ENCODE measurements at regions not wholly inside any gene's neighbourhood (a gene's known extent, or its start where the extent isn't known, plus 50 kb on each side); places are given as distances from the start of the nearest gene placed in this dataset.

DNA sequence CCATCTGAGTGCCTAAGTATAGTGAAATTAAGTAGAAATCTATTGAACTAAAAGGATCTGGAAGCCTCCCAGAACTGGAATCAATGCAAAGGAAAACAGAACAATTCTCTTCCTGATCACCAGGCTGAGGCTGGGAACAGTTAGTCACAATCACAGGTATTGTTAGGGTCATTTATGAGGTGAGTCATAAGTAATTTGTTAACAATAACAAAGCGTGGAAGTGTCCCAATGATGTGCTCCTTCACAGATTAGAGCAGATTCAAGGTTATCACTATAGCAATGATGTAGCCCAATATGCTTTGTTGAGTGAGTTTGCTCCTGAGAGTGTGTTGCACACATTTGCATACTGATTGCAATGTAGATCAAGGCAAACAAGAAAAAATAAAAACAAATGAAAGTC is 228.1 kb downstream of the ZNF674 start:
- Histone ChIP-seq H3K9me3 (ENCODE audit: control insufficient read depth, low read depth, low read length) (no peaks in the 10 kb centered on the region), H3K4me1 (ENCODE audit: control insufficient read depth, extremely low read depth, insufficient read depth, low read length) (peaks cover 25% of the 10 kb centered on the region), H3K27ac (ENCODE audit: control insufficient read depth, insufficient read depth, low read length) (peak overlapping the region; percentile 1), H3K36me3 (ENCODE audit: control insufficient read depth in 2 of 2, extremely low read depth in 1 of 2, insufficient read depth in 2 of 2, low read length in 2 of 2) (no peaks in the 10 kb centered on the region), H3K79me2 (ENCODE audit: control insufficient read depth, insufficient read depth, low read length) (no peaks in the 10 kb centered on the region), H3K27me3 (ENCODE audit: control insufficient read depth, extremely low read depth, insufficient read depth, low read length) (no peaks in the 10 kb centered on the region), H4K20me1 (ENCODE audit: control insufficient read depth, extremely low read depth, insufficient read depth, low read length) (no peaks in the 10 kb centered on the region), H2AFZ (ENCODE audit: control insufficient read depth, low read length) (no peak overlapping the region), H3K4me2 (ENCODE audit: control insufficient read depth, extremely low read depth, insufficient read depth, low read depth, low read length) (no peak overlapping the region), H3K9ac (ENCODE audit: control insufficient read depth, extremely low read depth, insufficient read depth, low read length) (no peak overlapping the region), H3K9me1 (ENCODE audit: control insufficient read depth, extremely low read depth, insufficient read depth, low read length) (no peaks in the 10 kb centered on the region), H3K4me3 (ENCODE audit: control insufficient read depth in 2 of 3, extremely low read depth in 1 of 3, insufficient read depth in 2 of 3, low read depth in 1 of 3, low read length in 3 of 3) (no peak overlapping the region)
- DNase-seq (ENCODE audit: low read depth, low spot score) (no peak), FAIRE-seq (peak; percentile 41)
- dilution Hi-C loops (cut with MboI; ENCODE audit: extremely low pct_ligation_motif_present, low sequenced_read_pairs) = no loop called here
- no peak for TF ChIP-seq EZH2 (IDR thresholded peaks at IDR 0.05; ENCODE audit: low read length)
- TF ChIP-seq, protein P1, sequence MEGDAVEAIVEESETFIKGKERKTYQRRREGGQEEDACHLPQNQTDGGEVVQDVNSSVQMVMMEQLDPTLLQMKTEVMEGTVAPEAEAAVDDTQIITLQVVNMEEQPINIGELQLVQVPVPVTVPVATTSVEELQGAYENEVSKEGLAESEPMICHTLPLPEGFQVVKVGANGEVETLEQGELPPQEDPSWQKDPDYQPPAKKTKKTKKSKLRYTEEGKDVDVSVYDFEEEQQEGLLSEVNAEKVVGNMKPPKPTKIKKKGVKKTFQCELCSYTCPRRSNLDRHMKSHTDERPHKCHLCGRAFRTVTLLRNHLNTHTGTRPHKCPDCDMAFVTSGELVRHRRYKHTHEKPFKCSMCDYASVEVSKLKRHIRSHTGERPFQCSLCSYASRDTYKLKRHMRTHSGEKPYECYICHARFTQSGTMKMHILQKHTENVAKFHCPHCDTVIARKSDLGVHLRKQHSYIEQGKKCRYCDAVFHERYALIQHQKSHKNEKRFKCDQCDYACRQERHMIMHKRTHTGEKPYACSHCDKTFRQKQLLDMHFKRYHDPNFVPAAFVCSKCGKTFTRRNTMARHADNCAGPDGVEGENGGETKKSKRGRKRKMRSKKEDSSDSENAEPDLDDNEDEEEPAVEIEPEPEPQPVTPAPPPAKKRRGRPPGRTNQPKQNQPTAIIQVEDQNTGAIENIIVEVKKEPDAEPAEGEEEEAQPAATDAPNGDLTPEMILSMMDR (optimal IDR thresholded peaks at IDR 0.05 in 1 of 3, IDR thresholded peaks at IDR 0.05 in 1 of 3, conservative IDR thresholded peaks at IDR 0.05 in 1 of 3; ENCODE audit: extremely low read depth in 1 of 3, insufficient read depth in 2 of 3, low read length in 3 of 3) = no peak

DNA sequence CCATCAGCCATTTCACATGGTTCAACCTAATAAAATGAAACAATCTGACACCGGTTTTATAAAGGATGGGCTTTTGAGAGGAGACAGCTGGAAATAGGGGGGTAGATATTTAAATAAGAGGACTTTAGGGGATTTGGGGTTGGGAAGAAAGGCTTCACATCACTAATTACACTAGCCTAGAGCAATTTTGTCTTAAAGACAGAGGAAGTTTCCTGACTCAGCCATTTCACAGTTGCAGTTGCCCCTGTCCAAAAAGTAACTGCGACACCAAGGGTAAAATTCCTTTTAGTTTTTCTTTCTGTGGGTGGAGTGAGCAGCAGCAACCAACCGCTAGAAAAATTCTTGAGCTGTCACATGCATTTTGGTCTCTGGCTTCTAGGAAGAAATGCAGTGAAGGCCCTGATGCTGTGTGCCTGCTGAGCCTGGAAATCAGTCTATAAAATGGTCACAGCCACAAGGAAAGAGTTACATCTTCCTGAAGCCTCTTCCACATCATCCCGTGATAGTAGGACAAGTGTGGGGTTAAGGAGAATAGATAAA is 233.6 kb downstream of the ZNF674 start:
- TF ChIP-seq EZH2 (IDR thresholded peaks at IDR 0.05; ENCODE audit: low read length) = no peak
- TF ChIP-seq, protein P1 (optimal IDR thresholded peaks at IDR 0.05 in 1 of 3, IDR thresholded peaks at IDR 0.05 in 1 of 3, conservative IDR thresholded peaks at IDR 0.05 in 1 of 3; ENCODE audit: extremely low read depth in 1 of 3, insufficient read depth in 2 of 3, low read length in 3 of 3) = no peak
- Histone ChIP-seq H3K36me3 (ENCODE audit: control insufficient read depth in 2 of 2, extremely low read depth in 1 of 2, insufficient read depth in 2 of 2, low read length in 2 of 2) (no peaks in the 10 kb centered on the region), H3K9me1 (ENCODE audit: control insufficient read depth, extremely low read depth, insufficient read depth, low read length) (no peaks in the 10 kb centered on the region), H3K4me1 (ENCODE audit: control insufficient read depth, extremely low read depth, insufficient read depth, low read length) (peaks cover 22% of the 10 kb centered on the region), H2AFZ (ENCODE audit: control insufficient read depth, low read length) (peak overlapping the region; percentile 58), H3K9me3 (ENCODE audit: control insufficient read depth, low read depth, low read length) (no peaks in the 10 kb centered on the region), H3K79me2 (ENCODE audit: control insufficient read depth, insufficient read depth, low read length) (no peaks in the 10 kb centered on the region), H3K4me3 (ENCODE audit: control insufficient read depth in 2 of 3, extremely low read depth in 1 of 3, insufficient read depth in 2 of 3, low read depth in 1 of 3, low read length in 3 of 3) (no peak overlapping the region), H3K27ac (ENCODE audit: control insufficient read depth, insufficient read depth, low read length) (no peak overlapping the region), H3K9ac (ENCODE audit: control insufficient read depth, extremely low read depth, insufficient read depth, low read length) (no peak overlapping the region), H3K4me2 (ENCODE audit: control insufficient read depth, extremely low read depth, insufficient read depth, low read depth, low read length) (peak overlapping the region; percentile 68), H3K27me3 (ENCODE audit: control insufficient read depth, extremely low read depth, insufficient read depth, low read length) (no peaks in the 10 kb centered on the region), H4K20me1 (ENCODE audit: control insufficient read depth, extremely low read depth, insufficient read depth, low read length) (no peaks in the 10 kb centered on the region)
- DNase-seq (ENCODE audit: low read depth, low spot score) = no peak
- peak; percentile 39 for FAIRE-seq
- dilution Hi-C loops (cut with MboI; ENCODE audit: extremely low pct_ligation_motif_present, low sequenced_read_pairs) = no loop called here
